HG02938 (cell line): ENCODE measurements at regions not wholly inside any gene's neighbourhood (a gene's known extent, or its start where the extent isn't known, plus 50 kb on each side); places are given as distances from the start of the nearest gene placed in this dataset.

Source experiments
- ATAC-seq: cut with Tn5 transposase; IDR thresholded peaks from one replicate; pipeline ENCODE4 v1.9.1; 2021; ENCODE audit warnings: mild to moderate bottlenecking, moderate library complexity; ENCODE audit not compliant: unreplicated experiment

GRCh38 chr13:108360139-108360538, 90.6 kb downstream of the TNFSF13B start:
- no peak for ATAC-seq

GRCh38 chr13:108361769-108362168, 92.3 kb downstream of the TNFSF13B start:
- ATAC-seq = no peak

GRCh38 chr13:108363666-108364065, 94.1 kb downstream of the TNFSF13B start:
- ATAC-seq = no peak

- no peak for ATAC-seq
Observed at GRCh38 chr13:108365255-108365654, 95.7 kb downstream of the TNFSF13B start.

- no peak for ATAC-seq
Observed at GRCh38 chr13:108368250-108368905, 98.9 kb downstream of the TNFSF13B start.

- ATAC-seq = no peak
Observed at GRCh38 chr13:108369412-108369811, 99.9 kb downstream of the TNFSF13B start.

GRCh38 chr13:108375034-108375433, 105.5 kb downstream of the TNFSF13B start:
- no peak for ATAC-seq

- ATAC-seq = no peak
Observed at GRCh38 chr13:108375772-108376171, 106.3 kb downstream of the TNFSF13B start.

- no peak for ATAC-seq
Observed at GRCh38 chr13:108376308-108376707, 106.8 kb downstream of the TNFSF13B start.

- ATAC-seq = no peak
Observed at GRCh38 chr13:108377646-108378206, 108.2 kb downstream of the TNFSF13B start.

- ATAC-seq = no peak
Observed at GRCh38 chr13:108383667-108384066, 114.1 kb downstream of the TNFSF13B start.

GRCh38 chr13:108387156-108387555, 117.6 kb downstream of the TNFSF13B start:
- no peak for ATAC-seq

- no peak for ATAC-seq
Observed at GRCh38 chr13:108402850-108403249, 133.3 kb downstream of the TNFSF13B start.

- peak; percentile 88 for ATAC-seq
Observed at GRCh38 chr13:108407495-108407894, 138.0 kb downstream of the TNFSF13B start.

- ATAC-seq = no peak
Observed at GRCh38 chr13:108408672-108409071, 139.2 kb downstream of the TNFSF13B start.

GRCh38 chr13:108409730-108410129, 140.2 kb downstream of the TNFSF13B start:
- no peak for ATAC-seq

GRCh38 chr13:108419768-108420167, 150.2 kb downstream of the TNFSF13B start:
- no peak for ATAC-seq

- no peak for ATAC-seq
Observed at GRCh38 chr13:108425056-108425455, 155.5 kb downstream of the TNFSF13B start.

GRCh38 chr13:108426893-108427292, 157.4 kb downstream of the TNFSF13B start:
- no peak for ATAC-seq

- ATAC-seq = no peak
Observed at GRCh38 chr13:108427355-108427754, 157.8 kb downstream of the TNFSF13B start.

GRCh38 chr13:108428691-108429090, 159.2 kb downstream of the TNFSF13B start:
- no peak for ATAC-seq

- ATAC-seq = no peak
Observed at GRCh38 chr13:108433976-108434755, 164.6 kb downstream of the TNFSF13B start.
